Cerebellar cortex (tissue), 1 donor: ENCODE measurements at regions not wholly inside any gene's neighbourhood (a gene's known extent, or its start where the extent isn't known, plus 50 kb on each side); places are given as distances from the start of the nearest gene placed in this dataset.

Source experiments
- DNase-seq: peaks from one replicate; pipeline ENCODE4 v3.0.0-alpha.2; 2015; ENCODE audit warnings: low spot score

DNA sequence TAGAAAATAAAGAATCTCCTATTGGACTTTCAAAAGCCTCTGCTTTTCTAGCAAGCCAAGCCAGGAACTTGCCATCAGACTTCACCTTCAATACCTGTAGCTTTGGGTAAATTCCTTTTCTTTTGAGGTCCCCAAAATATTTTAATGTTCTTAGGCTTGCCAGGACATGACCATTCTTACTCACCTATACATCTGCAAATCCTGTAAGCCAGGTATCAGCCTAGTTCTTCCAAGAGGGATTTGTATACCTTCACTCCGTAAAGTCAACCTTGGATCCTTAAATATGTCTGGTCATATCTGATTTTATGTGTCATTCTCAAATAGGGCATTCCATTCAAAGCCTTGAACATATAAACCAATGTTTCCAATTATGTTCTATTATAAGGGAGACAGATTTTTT, 210.6 kb upstream of the CELF2 start:
- DNase-seq = no peak

- no peak for DNase-seq
Measured at GRCh38 chr10:10811562-10811961, 206.1 kb upstream of the CELF2 start.

- no peak for DNase-seq
Measured at GRCh38 chr10:10813656-10814055, 204.0 kb upstream of the CELF2 start.

GRCh38 chr10:10814069-10814468, 203.6 kb upstream of the CELF2 start:
- DNase-seq = no peak

GRCh38 chr10:10816447-10816846, 201.2 kb upstream of the CELF2 start:
- DNase-seq = no peak

GRCh38 chr10:10817609-10818008, 200.1 kb upstream of the CELF2 start:
- DNase-seq = no peak

GRCh38 chr10:10818082-10818481, 199.6 kb upstream of the CELF2 start:
- no peak for DNase-seq

DNA sequence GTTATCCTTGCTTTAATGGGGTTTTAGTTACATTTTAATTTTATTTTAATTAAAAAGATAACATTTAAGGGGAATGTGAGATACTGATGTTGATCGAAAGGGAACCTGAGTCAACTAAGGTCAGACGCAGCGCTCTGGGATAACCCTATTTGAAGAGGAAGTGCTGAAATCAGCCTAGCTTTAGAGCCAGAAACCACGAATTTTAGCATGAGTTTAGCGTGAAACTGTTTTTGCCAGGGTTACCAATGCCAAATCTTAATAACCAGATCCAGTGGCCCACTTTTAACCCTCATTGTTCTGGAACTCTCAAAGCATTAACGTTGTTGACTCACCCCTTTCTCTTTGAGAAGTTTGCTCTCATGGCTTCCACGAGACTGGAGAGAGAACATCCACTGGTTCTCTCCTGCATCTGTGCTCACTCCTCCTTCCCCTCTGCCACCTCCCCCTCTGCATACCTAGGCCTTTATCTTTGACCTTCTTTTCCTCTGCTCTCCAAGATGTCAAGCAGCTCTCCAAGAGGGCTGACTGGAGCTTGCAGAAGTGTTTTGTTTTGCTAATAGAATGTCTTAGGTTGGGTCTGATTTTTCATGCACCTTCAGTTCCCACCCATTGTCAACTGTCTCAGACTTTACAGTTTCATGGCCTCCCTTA, 198.3 kb upstream of the CELF2 start:
- DNase-seq = no peak

GRCh38 chr10:10821926-10822325, 195.7 kb upstream of the CELF2 start:
- no peak for DNase-seq

GRCh38 chr10:10824591-10825148, 193.0 kb upstream of the CELF2 start:
- no peak for DNase-seq

DNA sequence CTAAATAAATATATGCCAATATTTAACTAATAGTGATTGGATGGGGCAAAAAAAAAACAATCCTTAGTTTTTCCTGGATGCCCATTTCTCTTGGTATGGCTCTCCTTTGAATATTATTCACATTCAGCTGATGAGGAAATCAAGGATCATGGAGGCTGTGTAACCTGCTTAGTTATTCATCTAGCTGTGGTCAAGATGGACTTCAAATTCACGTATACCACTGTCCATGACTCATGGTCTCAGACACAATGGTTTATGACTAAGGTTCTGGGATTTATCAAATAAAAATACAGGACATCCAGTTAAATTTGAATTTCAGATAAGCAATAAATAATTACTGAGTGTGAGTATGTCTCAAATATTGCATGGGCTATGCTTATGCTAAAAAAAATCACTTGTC, 191.5 kb upstream of the CELF2 start:
- no peak for DNase-seq

GRCh38 chr10:10828623-10829022, 189.0 kb upstream of the CELF2 start:
- no peak for DNase-seq

- no peak for DNase-seq
Measured at GRCh38 chr10:10829576-10829975, 188.1 kb upstream of the CELF2 start.

GRCh38 chr10:10830293-10830986, 187.2 kb upstream of the CELF2 start:
- no peak for DNase-seq

DNA sequence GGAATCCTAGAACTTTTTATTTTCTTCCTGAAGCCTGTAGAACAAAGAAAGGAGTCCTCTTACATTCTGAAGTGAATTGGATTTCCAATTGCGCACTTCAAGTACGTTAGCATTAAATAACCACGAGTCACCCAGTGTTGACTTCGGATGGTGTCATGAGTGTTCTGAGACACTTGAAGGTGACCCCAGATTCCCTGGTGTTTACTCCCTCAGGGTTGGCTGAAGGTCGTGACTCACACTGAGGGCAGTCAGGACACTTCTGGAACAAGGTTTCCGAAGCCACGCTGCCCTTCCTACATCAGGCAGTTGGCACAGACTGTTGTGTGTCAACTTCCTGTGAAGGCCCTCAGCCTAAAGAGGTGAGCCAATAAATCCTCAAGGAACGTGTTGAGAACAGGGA, 186.6 kb upstream of the CELF2 start:
- no peak for DNase-seq

- no peak for DNase-seq
Measured at GRCh38 chr10:10833955-10834354, 183.7 kb upstream of the CELF2 start.

DNA sequence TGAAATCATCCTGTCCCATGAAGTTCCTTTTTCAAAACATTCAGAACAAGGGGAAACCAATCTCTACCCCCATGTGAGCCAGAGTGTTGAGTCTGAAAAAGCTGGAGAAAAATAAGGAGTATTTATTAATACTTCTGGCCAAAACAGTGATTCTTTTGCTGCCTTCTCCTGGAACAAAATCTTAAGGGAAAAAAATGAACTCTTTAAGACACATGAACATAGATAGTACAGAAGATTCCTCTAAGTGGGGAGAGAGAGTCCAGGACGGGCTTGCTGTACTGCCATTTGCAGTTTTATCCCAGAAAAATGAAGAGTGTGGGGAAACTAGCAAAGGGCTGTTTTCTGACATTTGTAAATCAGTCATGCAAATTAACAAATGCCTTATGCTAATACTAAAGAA, 173.4 kb upstream of the CELF2 start:
- DNase-seq = no peak

GRCh38 chr10:10845185-10845584, 172.5 kb upstream of the CELF2 start:
- no peak for DNase-seq

GRCh38 chr10:10845826-10846503, 171.7 kb upstream of the CELF2 start:
- no peak for DNase-seq

DNA sequence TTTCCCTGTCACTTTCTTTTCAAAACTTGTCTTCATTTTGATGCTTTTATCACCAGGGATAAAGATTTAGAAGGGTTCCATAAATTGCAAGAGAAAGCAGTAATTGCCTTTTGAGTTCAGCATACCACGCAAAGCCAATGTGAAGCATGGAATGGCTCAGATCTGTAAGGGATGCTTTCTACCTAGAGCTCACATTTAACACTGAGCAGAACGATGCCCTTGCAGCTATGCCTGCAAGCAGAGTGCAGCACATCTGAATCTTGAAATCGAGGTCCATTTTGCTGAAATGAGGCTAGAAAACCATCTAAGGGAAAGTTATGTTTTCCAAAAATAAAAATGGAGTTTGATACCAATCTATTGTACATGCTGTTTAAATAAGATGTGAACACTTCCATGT, 171.2 kb upstream of the CELF2 start:
- peak; percentile 73 for DNase-seq

DNA sequence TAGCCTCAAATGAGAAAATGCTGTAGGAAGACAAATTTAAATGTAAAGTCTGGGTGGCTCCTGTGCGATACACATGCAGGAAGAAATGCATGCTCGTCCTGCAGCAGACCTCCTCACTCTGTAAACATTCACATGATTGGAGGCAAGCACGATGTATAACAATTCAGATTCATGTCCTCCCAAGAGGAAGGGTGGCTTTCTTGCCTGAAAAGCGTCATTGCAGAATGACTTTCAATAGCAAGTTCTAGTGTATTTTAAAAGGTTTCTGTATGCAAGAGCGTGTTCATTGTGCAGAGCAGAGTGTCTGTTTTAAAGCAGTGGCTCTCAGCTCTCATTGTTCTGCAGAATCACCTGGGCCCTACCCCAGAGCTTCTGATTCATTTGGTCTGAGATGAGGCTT, 170.3 kb upstream of the CELF2 start:
- peak; percentile 65 for DNase-seq

DNA sequence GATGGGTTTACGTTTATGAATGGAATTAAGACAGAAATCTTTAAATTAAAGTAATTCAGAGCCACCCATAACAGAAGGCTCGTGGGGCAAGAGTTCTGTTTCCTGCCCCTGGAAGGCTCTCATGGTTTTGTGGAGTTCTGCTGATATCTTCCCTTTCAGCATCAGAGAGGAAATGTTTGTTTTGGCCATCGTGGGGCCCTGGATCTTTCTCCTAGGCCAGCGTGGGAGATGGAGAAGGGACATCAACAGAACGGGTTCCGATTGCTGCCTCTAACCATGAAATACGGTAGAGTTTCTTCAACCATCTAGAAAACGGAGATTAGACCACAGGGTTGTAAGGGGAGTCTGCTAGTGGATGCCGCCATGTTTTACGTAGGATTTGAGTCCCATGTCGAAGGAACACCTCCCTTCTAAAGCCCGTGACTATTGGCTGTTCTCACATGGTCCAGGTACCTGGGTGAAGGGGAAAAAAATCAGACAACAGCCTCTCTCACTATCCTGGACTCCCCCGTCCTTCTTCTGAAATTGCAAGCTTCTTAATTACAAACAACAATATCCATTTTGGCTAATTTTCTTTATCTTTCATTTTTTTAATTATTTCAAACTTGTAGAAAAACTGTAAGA, 169.1 kb upstream of the CELF2 start:
- no peak for DNase-seq

DNA sequence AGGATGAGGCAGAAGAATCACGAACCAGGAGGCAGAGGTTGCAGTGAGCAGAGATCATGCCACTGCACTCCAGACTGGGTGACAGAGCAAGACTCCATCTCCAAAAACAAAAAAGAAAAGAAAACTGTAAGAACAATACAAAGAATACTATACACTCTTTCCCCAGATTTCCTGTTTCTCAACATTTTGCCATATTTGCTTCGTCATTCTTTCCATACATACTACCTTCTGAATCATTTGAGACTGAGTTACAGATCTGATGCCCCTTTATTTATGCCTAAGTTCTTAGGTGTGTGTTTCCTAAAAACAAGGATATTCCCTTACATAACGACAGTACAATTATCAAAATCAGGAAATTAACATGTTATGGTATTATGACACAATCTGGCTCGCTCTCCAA, 168.4 kb upstream of the CELF2 start:
- DNase-seq = no peak
